ENCODE measurements at regions not wholly inside any gene's neighbourhood (a gene's known extent, or its start where the extent isn't known, plus 50 kb on each side); places are given as distances from the start of the nearest gene placed in this dataset.

DNA sequence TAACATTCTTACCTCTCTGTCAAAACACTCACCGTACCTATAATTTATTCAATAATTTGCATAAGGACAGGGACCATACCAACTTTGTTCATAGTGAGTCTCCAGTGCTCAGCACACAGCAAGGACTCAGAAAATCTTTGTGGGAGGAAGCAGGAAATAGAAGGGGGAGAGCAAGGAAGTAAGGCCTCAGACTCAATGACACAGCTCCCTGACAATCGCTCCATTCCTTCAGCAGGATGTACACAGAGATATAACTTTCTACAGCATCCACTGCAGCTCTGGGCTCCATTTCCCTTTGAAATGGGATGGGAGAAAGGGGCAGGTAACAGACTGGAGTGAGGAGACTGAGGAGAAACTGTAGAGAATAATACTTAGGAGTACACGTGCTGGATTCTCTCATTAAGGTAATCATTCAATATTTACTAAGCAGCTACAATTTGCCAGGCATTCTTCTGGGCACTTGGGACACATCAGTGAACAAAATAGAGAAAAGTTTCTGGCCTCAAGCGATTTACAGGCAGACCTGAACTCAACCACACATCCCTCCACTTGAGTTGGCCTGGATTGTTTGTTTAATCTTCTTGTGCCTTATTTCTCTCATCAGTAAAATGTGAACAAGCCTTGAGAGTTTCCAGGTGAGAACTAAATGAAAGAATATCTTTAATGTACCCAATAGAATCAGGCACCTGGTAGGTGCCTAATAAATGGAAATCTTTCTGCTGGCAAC, 330.3 kb upstream of the THBS1 start (continued):
- TF ChIP-seq GABPA (IDR thresholded peaks at IDR 0.05; ENCODE audit: low read depth, low read length) (no peak), GABPA (CRISPR knock-in tag; IDR thresholded peaks at IDR 0.05; ENCODE audit: low read depth) (no peak), KAT2B (IDR thresholded peaks at IDR 0.05; ENCODE audit: borderline replicate concordance, low read depth, low read length) (no peak), SRF (IDR thresholded peaks at IDR 0.05; ENCODE audit: low read depth, low read length) (no peak), KDM5B (CRISPR knock-in tag; IDR thresholded peaks at IDR 0.05; ENCODE audit: borderline replicate concordance) (no peak), NKX3-1 (CRISPR knock-in tag; IDR thresholded peaks at IDR 0.05) (no peak), ARNTL (CRISPR knock-in tag; IDR thresholded peaks at IDR 0.05) (no peak), ZBTB8A (CRISPR knock-in tag; IDR thresholded peaks at IDR 0.05; ENCODE audit: borderline replicate concordance, low read depth) (no peak), SP140L (CRISPR knock-in tag; IDR thresholded peaks at IDR 0.05; ENCODE audit: borderline replicate concordance) (no peak), MAF1 (CRISPR knock-in tag; IDR thresholded peaks at IDR 0.05; ENCODE audit: borderline replicate concordance) (no peak), SMAD9 (CRISPR knock-in tag; IDR thresholded peaks at IDR 0.05) (no peak)
- TF ChIP-seq, protein P1, sequence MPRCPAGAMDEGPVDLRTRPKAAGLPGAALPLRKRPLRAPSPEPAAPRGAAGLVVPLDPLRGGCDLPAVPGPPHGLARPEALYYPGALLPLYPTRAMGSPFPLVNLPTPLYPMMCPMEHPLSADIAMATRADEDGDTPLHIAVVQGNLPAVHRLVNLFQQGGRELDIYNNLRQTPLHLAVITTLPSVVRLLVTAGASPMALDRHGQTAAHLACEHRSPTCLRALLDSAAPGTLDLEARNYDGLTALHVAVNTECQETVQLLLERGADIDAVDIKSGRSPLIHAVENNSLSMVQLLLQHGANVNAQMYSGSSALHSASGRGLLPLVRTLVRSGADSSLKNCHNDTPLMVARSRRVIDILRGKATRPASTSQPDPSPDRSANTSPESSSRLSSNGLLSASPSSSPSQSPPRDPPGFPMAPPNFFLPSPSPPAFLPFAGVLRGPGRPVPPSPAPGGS (CRISPR knock-in tag; IDR thresholded peaks at IDR 0.05) = no peak

DNA sequence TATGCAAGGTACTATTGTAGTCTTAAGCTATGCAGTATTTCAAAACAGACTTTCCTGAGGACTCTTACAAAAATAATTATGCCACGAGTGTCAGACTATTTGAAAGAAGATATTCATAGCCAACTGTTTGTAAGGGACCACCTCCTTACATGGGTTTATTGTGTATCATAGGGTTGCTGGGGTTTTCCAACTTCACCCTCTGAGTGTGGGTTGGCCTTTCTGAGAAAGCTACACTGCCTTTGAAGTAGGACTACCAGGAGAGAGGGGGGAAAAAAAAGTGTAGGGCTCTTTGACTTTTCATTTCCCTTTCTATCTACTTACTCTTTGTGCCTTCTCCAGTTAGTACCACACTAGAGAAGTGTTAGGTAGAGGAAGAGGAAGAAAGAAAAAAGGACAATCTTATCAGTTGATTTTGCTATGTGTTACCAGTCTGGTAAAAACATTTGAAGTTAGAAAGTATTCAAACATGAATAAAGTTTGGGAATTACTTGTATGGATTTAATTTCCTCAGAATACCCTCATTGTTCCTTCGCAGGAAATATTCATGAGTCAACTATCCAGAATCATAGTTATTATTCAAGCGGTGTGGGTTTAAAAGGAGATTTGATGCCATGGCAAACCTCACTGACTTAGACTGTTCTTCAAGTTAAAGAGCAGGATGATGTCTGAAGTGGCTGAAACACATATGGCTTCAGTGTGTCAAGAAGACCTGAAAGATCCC, 329.3 kb upstream of the THBS1 start:
- CTCF ChIA-PET (ENCODE audit: low intra/inter-chr PET ratio, low total read pairs) = no interaction called here
- Histone ChIP-seq H3K9me3 (ENCODE audit: low read length) (no peaks in the 10 kb centered on the region), H3K27ac (ENCODE audit: extremely low read length, insufficient read depth, low read length) (no peak overlapping the region), H3K4me3 (replicated peaks in 1 of 3; ENCODE audit: insufficient read depth in 1 of 3, low read depth in 2 of 3, low read length in 3 of 3) (no peak overlapping the region), H3K4me2 (ENCODE audit: low read depth, low read length) (no peak overlapping the region), H3K79me2 (ENCODE audit: insufficient read depth, low read length) (no peaks in the 10 kb centered on the region), H2AFZ (ENCODE audit: low read length) (no peak overlapping the region), H4K20me1 (ENCODE audit: insufficient read depth, low read length) (no peaks in the 10 kb centered on the region), H3K4me1 (ENCODE audit: insufficient read depth, low read length) (peaks cover 15% of the 10 kb centered on the region), H3K36me3 (replicated peaks in 1 of 2; ENCODE audit: control insufficient read depth in 1 of 2, insufficient read depth in 2 of 2, low read length in 2 of 2) (no peaks in the 10 kb centered on the region), H3K9ac (ENCODE audit: insufficient read depth, low read depth, low read length) (no peak overlapping the region), H3K27me3 (ENCODE audit: control insufficient read depth in 1 of 2, insufficient read depth in 2 of 2, low read length in 2 of 2) (no peaks in the 10 kb centered on the region)
- ATAC-seq (no peak), DNase-seq (ENCODE audit: low spot score) (no peak), FAIRE-seq (no peak)
- WGBS (ENCODE audit: low lambda C conversion rate) = 82% methylated on average over 3 of the region's 3 CpGs
- BruUV-seq (replicated peaks) = no TSS peak
- intact Hi-C loops (cut with micrococcal nuclease; ENCODE audit: unreplicated experiment) = no loop called here
- in situ Hi-C loops (cut with HindIII; ENCODE audit: extremely low pct_ligation_motif_present, low pct_unique_long_range_greater_than_20kb) = no loop called here
- POLR2A ChIA-PET = no interaction called here
- TF ChIP-seq HNRNPK (IDR thresholded peaks at IDR 0.05; ENCODE audit: low read depth, low read length, poor library complexity, severe bottlenecking) (no peak), JUNB (CRISPR knock-in tag; IDR thresholded peaks at IDR 0.05; ENCODE audit: borderline replicate concordance) (no peak), NFIB (CRISPR knock-in tag; IDR thresholded peaks at IDR 0.05; ENCODE audit: borderline replicate concordance) (no peak), YEATS2 (CRISPR knock-in tag; IDR thresholded peaks at IDR 0.05; ENCODE audit: borderline replicate concordance) (no peak), BRD4 (CRISPR knock-in tag; IDR thresholded peaks at IDR 0.05) (no peak), KAT2B (IDR thresholded peaks at IDR 0.05; ENCODE audit: borderline replicate concordance, low read depth, low read length) (no peak), IRX3 (CRISPR knock-in tag; IDR thresholded peaks at IDR 0.05; ENCODE audit: borderline replicate concordance, low read depth) (no peak), ZNF780A (CRISPR knock-in tag; IDR thresholded peaks at IDR 0.05) (no peak), JDP2 (CRISPR knock-in tag; IDR thresholded peaks at IDR 0.05; ENCODE audit: borderline replicate concordance) (no peak)
- TF ChIP-seq, protein P2, sequence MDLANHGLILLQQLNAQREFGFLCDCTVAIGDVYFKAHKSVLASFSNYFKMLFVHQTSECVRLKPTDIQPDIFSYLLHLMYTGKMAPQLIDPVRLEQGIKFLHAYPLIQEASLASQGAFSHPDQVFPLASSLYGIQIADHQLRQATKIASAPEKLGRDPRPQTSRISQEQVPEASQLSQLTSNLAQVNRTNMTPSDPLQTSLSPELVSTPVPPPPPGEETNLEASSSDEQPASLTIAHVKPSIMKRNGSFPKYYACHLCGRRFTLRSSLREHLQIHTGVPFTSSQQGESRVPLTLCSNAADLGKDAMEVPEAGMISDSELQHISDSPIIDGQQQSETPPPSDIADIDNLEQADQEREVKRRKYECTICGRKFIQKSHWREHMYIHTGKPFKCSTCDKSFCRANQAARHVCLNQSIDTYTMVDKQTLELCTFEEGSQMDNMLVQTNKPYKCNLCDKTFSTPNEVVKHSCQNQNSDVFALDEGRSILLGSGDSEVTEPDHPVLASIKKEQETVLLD (CRISPR knock-in tag; IDR thresholded peaks at IDR 0.05; ENCODE audit: low read depth) = no peak
- TF ChIP-seq, protein P3, sequence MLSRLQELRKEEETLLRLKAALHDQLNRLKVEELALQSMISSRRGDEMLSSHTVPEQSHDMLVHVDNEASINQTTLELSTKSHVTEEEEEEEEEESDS (CRISPR knock-in tag; IDR thresholded peaks at IDR 0.05; ENCODE audit: borderline replicate concordance) = no peak
